ENCODE measurements at regions not wholly inside any gene's neighbourhood (a gene's known extent, or its start where the extent isn't known, plus 50 kb on each side); places are given as distances from the start of the nearest gene placed in this dataset.

- no peak overlapping the region for H2AFZ ChIP-seq (replicated peaks; ENCODE audit: low read length, poor library complexity)
- no peak overlapping the region for H3K18ac ChIP-seq (ENCODE audit: low read depth, low read length)
- no peak overlapping the region for H2BK20ac ChIP-seq (ENCODE audit: low read depth, low read length)
- no peaks in the 10 kb centered on the region for H3K79me1 ChIP-seq (ENCODE audit: low read depth in 1 of 2, low read length in 2 of 2)
- dilution Hi-C loops (cut with HindIII; ENCODE audit: low sequenced_read_pairs, unreplicated experiment) (no loop called here), intact Hi-C loops (cut with micrococcal nuclease) (no loop called here), in situ Hi-C loops (cut with MboI; ENCODE audit: low sequenced_read_pairs) (no loop called here)
- H3K9me3 ChIP-seq (ENCODE audit: control insufficient read depth, insufficient read depth, low read length), result peaks cover 8% of the 10 kb centered on the region
- no peaks in the 10 kb centered on the region for H3K36me3 ChIP-seq (ENCODE audit: control insufficient read depth, insufficient read depth, low read length)
- H3K4me1 ChIP-seq (ENCODE audit: control insufficient read depth, insufficient read depth, low read length), result no peaks in the 10 kb centered on the region
- no peak overlapping the region for H2BK5ac ChIP-seq (ENCODE audit: low read depth, low read length, poor library complexity, severe bottlenecking)
- no peaks in the 10 kb centered on the region for H3K27me3 ChIP-seq (ENCODE audit: control insufficient read depth, insufficient read depth, low read length)
- ChIA-PET CTCF (interaction anchor here (0.6 kb wide), 1 partner anchor 15 kb away, joined by 3 read pairs; no protein-coding TSS in a partner anchor), POLR2A (ENCODE audit: unreplicated experiment) (no interaction called here)
- no peak overlapping the region for H2AK9ac ChIP-seq (replicated peaks; ENCODE audit: low read depth, low read length, poor library complexity)
- H3K4me2 ChIP-seq (ENCODE audit: low read depth, low read length), result no peak overlapping the region
- H3K14ac ChIP-seq (replicated peaks; ENCODE audit: low read depth, low read length), result no peak overlapping the region
- no peak overlapping the region for H4K8ac ChIP-seq (ENCODE audit: low read depth in 2 of 2, low read length in 2 of 2)
- TF ChIP-seq MAZ (IDR thresholded peaks at IDR 0.05; ENCODE audit: borderline replicate concordance, low read depth, low read length), result no peak
- no peak for TF ChIP-seq NFE2L2 (IDR thresholded peaks at IDR 0.05; ENCODE audit: low read depth, low read length)
- TF ChIP-seq MAFK (IDR thresholded peaks at IDR 0.05; ENCODE audit: low read depth, low read length), result 0 out of 2 replicates have a peak, but pooled peaks have one; percentile 25
- TF ChIP-seq BHLHE40 (IDR thresholded peaks at IDR 0.05; ENCODE audit: low read depth, low read length), result no peak
- TF ChIP-seq SMC3 (IDR thresholded peaks at IDR 0.05; ENCODE audit: low read depth, low read length), result no peak
- TF ChIP-seq CEBPB (IDR thresholded peaks at IDR 0.05; ENCODE audit: low read depth, low read length), result no peak
- H3K9me1 ChIP-seq (ENCODE audit: insufficient read depth, low read length), result no peaks in the 10 kb centered on the region
- no peak overlapping the region for H4K5ac ChIP-seq (ENCODE audit: low read depth, low read length)
- no peak overlapping the region for H3K23ac ChIP-seq (ENCODE audit: low read depth, low read length)
- no peak overlapping the region for H3K4ac ChIP-seq (ENCODE audit: low read depth, low read length)
- no peak overlapping the region for H3K27ac ChIP-seq (ENCODE audit: insufficient read depth, low read length)
- no peak overlapping the region for H4K91ac ChIP-seq (ENCODE audit: insufficient read depth, low read depth, low read length)
- DNase-seq, result no peak
- ATAC-seq (ENCODE audit: low read depth), result no peak
- no TSS peak for BruUV-seq (replicated peaks)
- H2BK15ac ChIP-seq (ENCODE audit: low read depth, low read length), result no peak overlapping the region
- H2BK120ac ChIP-seq (ENCODE audit: low read depth, low read length), result no peak overlapping the region
- no peak overlapping the region for H3K56ac ChIP-seq (ENCODE audit: extremely low read depth, insufficient read depth, low read length)
- no peak overlapping the region for H3K4me3 ChIP-seq (ENCODE audit: insufficient read depth, low read depth, low read length)
- no peak overlapping the region for H3K9ac ChIP-seq (ENCODE audit: low read depth, low read length)
- no peaks in the 10 kb centered on the region for H4K20me1 ChIP-seq (ENCODE audit: insufficient read depth, low read length)
- no peak overlapping the region for H2AK5ac ChIP-seq (ENCODE audit: low read depth, low read length)
Measured at GRCh38 chr3:84679211-84679610, 279.6 kb upstream of the CADM2 start.

Measured in IMR-90 (cell line).